ENCODE measurements at regions not wholly inside any gene's neighbourhood (a gene's known extent, or its start where the extent isn't known, plus 50 kb on each side); places are given as distances from the start of the nearest gene placed in this dataset.

DNA sequence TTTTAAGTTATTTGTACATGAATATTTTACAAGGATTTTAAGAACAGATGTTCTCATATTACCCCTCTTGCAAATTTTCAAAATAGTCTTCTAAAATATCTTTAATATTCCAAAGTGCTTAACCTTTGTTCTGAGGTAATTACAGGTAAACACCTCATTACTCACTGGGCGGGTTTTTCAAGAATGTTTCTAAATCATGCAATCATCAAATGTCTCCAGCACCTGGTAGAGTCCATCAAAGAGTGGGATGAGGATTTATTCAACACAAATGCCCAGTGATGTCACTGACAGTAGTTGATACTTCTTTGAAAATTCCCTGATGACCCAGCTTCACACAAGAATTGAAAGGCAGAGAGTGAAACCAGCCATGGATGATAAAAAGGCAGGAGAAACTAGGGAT is 114.4 kb downstream of the SEC61B start:
- TF ChIP-seq EP300 (IDR thresholded peaks at IDR 0.05; ENCODE audit: borderline replicate concordance in 1 of 2, low read depth in 1 of 2, low read length in 1 of 2) (no peak), GATA2 (CRISPR knock-in tag; IDR thresholded peaks at IDR 0.05) (no peak), SIN3A (IDR thresholded peaks at IDR 0.05; ENCODE audit: borderline replicate concordance, low read depth, low read length) (no peak), YY1 (IDR thresholded peaks at IDR 0.05; ENCODE audit: low read depth) (no peak), CHD2 (IDR thresholded peaks at IDR 0.05; ENCODE audit: low read length, partially characterized antibody) (no peak), EZH2phosphoT487 (IDR thresholded peaks at IDR 0.05; ENCODE audit: borderline replicate concordance, low read depth) (no peak), JUND (IDR thresholded peaks at IDR 0.05) (no peak), RFX5 (IDR thresholded peaks at IDR 0.05; ENCODE audit: low read length) (no peak), FOXM1 (IDR thresholded peaks at IDR 0.05; ENCODE audit: low read depth) (no peak), POLR2AphosphoS5 (IDR thresholded peaks at IDR 0.05; ENCODE audit: low read depth, low read length) (no peak), TCF12 (IDR thresholded peaks at IDR 0.05) (no peak)
- TF ChIP-seq, protein P1, sequence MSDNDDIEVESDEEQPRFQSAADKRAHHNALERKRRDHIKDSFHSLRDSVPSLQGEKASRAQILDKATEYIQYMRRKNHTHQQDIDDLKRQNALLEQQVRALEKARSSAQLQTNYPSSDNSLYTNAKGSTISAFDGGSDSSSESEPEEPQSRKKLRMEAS (IDR thresholded peaks at IDR 0.05; ENCODE audit: low read depth): no peak
- TF ChIP-seq, protein P2, sequence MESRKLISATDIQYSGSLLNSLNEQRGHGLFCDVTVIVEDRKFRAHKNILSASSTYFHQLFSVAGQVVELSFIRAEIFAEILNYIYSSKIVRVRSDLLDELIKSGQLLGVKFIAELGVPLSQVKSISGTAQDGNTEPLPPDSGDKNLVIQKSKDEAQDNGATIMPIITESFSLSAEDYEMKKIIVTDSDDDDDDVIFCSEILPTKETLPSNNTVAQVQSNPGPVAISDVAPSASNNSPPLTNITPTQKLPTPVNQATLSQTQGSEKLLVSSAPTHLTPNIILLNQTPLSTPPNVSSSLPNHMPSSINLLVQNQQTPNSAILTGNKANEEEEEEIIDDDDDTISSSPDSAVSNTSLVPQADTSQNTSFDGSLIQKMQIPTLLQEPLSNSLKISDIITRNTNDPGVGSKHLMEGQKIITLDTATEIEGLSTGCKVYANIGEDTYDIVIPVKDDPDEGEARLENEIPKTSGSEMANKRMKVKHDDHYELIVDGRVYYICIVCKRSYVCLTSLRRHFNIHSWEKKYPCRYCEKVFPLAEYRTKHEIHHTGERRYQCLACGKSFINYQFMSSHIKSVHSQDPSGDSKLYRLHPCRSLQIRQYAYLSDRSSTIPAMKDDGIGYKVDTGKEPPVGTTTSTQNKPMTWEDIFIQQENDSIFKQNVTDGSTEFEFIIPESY (IDR thresholded peaks at IDR 0.05; ENCODE audit: borderline replicate concordance, low read depth): no peak
- TF ChIP-seq, protein P3, sequence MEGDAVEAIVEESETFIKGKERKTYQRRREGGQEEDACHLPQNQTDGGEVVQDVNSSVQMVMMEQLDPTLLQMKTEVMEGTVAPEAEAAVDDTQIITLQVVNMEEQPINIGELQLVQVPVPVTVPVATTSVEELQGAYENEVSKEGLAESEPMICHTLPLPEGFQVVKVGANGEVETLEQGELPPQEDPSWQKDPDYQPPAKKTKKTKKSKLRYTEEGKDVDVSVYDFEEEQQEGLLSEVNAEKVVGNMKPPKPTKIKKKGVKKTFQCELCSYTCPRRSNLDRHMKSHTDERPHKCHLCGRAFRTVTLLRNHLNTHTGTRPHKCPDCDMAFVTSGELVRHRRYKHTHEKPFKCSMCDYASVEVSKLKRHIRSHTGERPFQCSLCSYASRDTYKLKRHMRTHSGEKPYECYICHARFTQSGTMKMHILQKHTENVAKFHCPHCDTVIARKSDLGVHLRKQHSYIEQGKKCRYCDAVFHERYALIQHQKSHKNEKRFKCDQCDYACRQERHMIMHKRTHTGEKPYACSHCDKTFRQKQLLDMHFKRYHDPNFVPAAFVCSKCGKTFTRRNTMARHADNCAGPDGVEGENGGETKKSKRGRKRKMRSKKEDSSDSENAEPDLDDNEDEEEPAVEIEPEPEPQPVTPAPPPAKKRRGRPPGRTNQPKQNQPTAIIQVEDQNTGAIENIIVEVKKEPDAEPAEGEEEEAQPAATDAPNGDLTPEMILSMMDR (IDR thresholded peaks at IDR 0.05): no peak
